H9 (cell line): ENCODE measurements at regions not wholly inside any gene's neighbourhood (a gene's known extent, or its start where the extent isn't known, plus 50 kb on each side); places are given as distances from the start of the nearest gene placed in this dataset.

Experiments used
- DNase-seq: peaks from one replicate; pipeline ENCODE4 v3.0.0-alpha.2; 2017
- H2AFZ ChIP-seq: one replicate; pipeline ENCODE4 v1.6.1; 2013; ENCODE audit warnings: mild to moderate bottlenecking, low read length, control low read depth, moderate library complexity
- H2AK5ac ChIP-seq: 2 replicates; pipeline ENCODE4 v1.6.1; 2013; ENCODE audit warnings: low read length, control low read depth, mixed read lengths; ENCODE audit not compliant: insufficient read length
- H2BK120ac ChIP-seq: one replicate; pipeline ENCODE4 v1.6.1; 2013; ENCODE audit warnings: low read depth, mild to moderate bottlenecking, low read length, control low read depth, inconsistent platforms; ENCODE audit not compliant: poor library complexity, severe bottlenecking
- H2BK12ac ChIP-seq: 2 replicates; pipeline ENCODE4 v1.6.1; 2013; ENCODE audit warnings: low read length, control low read depth, mixed read lengths, low read depth; ENCODE audit not compliant: insufficient read length
- H2BK15ac ChIP-seq: 2 replicates; pipeline ENCODE4 v1.6.1; 2013; ENCODE audit warnings: low read depth, low read length, control low read depth
- H2BK20ac ChIP-seq: one replicate; pipeline ENCODE4 v1.6.1; 2013; ENCODE audit warnings: low read depth, mild to moderate bottlenecking, low read length, control low read depth, inconsistent platforms; ENCODE audit not compliant: poor library complexity, severe bottlenecking
- H2BK5ac ChIP-seq: 2 replicates; pipeline ENCODE4 v1.6.1; 2013; ENCODE audit warnings: low read length, control low read depth, mixed read lengths; ENCODE audit not compliant: insufficient read length
- H3K14ac ChIP-seq: 2 replicates; pipeline ENCODE4 v1.6.1; 2013; ENCODE audit warnings: low read length, control low read depth; ENCODE audit not compliant: insufficient read depth
- H3K18ac ChIP-seq: 2 replicates; pipeline ENCODE4 v1.6.1; 2013; ENCODE audit warnings: low read depth, mild to moderate bottlenecking, mixed read lengths, low read length, control low read depth; ENCODE audit not compliant: insufficient read length
- H3K23ac ChIP-seq: 2 replicates; pipeline ENCODE4 v1.6.1; 2013; ENCODE audit warnings: low read length, control low read depth, mixed read lengths, low read depth; ENCODE audit not compliant: insufficient read length
- H3K23me2 ChIP-seq: 2 replicates; pipeline ENCODE4 v1.6.1; 2013; ENCODE audit warnings: low read depth, mild to moderate bottlenecking, mixed read lengths, low read length, control low read depth; ENCODE audit not compliant: insufficient read length, poor library complexity, severe bottlenecking
- H3K27ac ChIP-seq: 2 replicates; pipeline ENCODE4 v1.5.1; 2013; ENCODE audit warnings: low read length, control low read depth, mixed read lengths, low read depth; ENCODE audit not compliant: insufficient read length
- H3K27me3 ChIP-seq: 2 replicates; pipeline ENCODE4 v1.6.1; 2013; ENCODE audit warnings: low read length, control low read depth, inconsistent platforms; ENCODE audit not compliant: insufficient read depth
- H3K4ac ChIP-seq: 2 replicates; pipeline ENCODE4 v1.6.1; 2013; ENCODE audit warnings: low read depth, mild to moderate bottlenecking, control low read depth, inconsistent platforms, low read length, moderate library complexity
- H3K4me1 ChIP-seq: 2 replicates; pipeline ENCODE4 v1.6.1; 2013; ENCODE audit warnings: low read length, control low read depth, inconsistent platforms; ENCODE audit not compliant: insufficient read depth
- H3K4me2 ChIP-seq: 2 replicates; pipeline ENCODE4 v1.6.1; 2013; ENCODE audit warnings: low read length, control low read depth, mixed read lengths; ENCODE audit not compliant: insufficient read length, insufficient read depth
- H3K56ac ChIP-seq: 2 replicates; pipeline ENCODE4 v1.6.1; 2013; ENCODE audit warnings: low read depth, mild to moderate bottlenecking, mixed read lengths, low read length, control low read depth; ENCODE audit not compliant: insufficient read length
- H3K79me1 ChIP-seq: 2 replicates; pipeline ENCODE4 v1.6.1; 2013; ENCODE audit warnings: low read depth, mild to moderate bottlenecking, moderate library complexity, low read length, control low read depth, inconsistent platforms; ENCODE audit not compliant: insufficient read depth, poor library complexity, severe bottlenecking
- H3K79me2 ChIP-seq: 2 replicates; pipeline ENCODE4 v1.6.1; 2013; ENCODE audit warnings: low read length, control low read depth, inconsistent platforms; ENCODE audit not compliant: insufficient read depth
- H3K9ac ChIP-seq: 2 replicates; pipeline ENCODE4 v1.6.1; 2013; ENCODE audit warnings: low read length, control low read depth, mixed read lengths; ENCODE audit not compliant: insufficient read length; ENCODE audit errors: extremely low read depth
- H3K9me3 ChIP-seq: one replicate; pipeline ENCODE4 v1.6.1; 2013; ENCODE audit warnings: low read depth, low read length, inconsistent platforms; ENCODE audit not compliant: control insufficient read depth
- H3T11ph ChIP-seq: one replicate; pipeline ENCODE4 v1.6.1; 2013; ENCODE audit warnings: mild to moderate bottlenecking, low read length, control low read depth, inconsistent platforms
- H4K20me1 ChIP-seq: one replicate; pipeline ENCODE4 v1.6.1; 2013; ENCODE audit not compliant: control insufficient read depth, insufficient read length, insufficient read depth
- H4K5ac ChIP-seq: 2 replicates; pipeline ENCODE4 v1.6.1; 2013; ENCODE audit warnings: low read depth, mild to moderate bottlenecking, mixed read lengths, low read length, control low read depth; ENCODE audit not compliant: insufficient read length
- H4K8ac ChIP-seq: replicated peaks from 2 replicates; pipeline ENCODE4 v1.6.1; 2013; ENCODE audit warnings: low read length, control low read depth, mixed read lengths, low read depth; ENCODE audit not compliant: insufficient read length
- H4K91ac ChIP-seq: 2 replicates; pipeline ENCODE4 v1.6.1; 2013; ENCODE audit warnings: low read depth, mild to moderate bottlenecking, moderate library complexity, mixed read lengths, low read length, control low read depth; ENCODE audit not compliant: insufficient read length
- H3K27ac Mint-ChIP-seq, 3 experiments: 2 replicates in 2 of 3; 3 replicates in 1 of 3; pipeline ENCODE4 v1.8.0; 2020 to 2021; ENCODE audit warnings: mixed read lengths in 3 of 3, mild to moderate bottlenecking in 1 of 3, moderate library complexity in 1 of 3
- H3K27me3 Mint-ChIP-seq: 2 replicates; pipeline ENCODE4 v1.8.0; 2021; ENCODE audit warnings: low read depth, mild to moderate bottlenecking, moderate library complexity, mixed read lengths
- H3K36me3 Mint-ChIP-seq, 3 experiments: 2 replicates in 2 of 3; 3 replicates in 1 of 3; pipeline ENCODE4 v1.8.0; 2020 to 2021; ENCODE audit warnings: low read depth in 3 of 3, mixed read lengths in 3 of 3; ENCODE audit not compliant: insufficient read depth in 1 of 3
- H3K4me1 Mint-ChIP-seq, 2 experiments: 2 replicates each; pipeline ENCODE4 v1.8.0; 2020; ENCODE audit warnings: mixed read lengths in 2 of 2
- H3K4me3 Mint-ChIP-seq, 2 experiments: 2 replicates in 1 of 2; 3 replicates in 1 of 2; pipeline ENCODE4 v1.8.0; 2020 to 2021; ENCODE audit warnings: mild to moderate bottlenecking in 2 of 2, mixed read lengths in 2 of 2, moderate library complexity in 1 of 2
- H3K9me3 Mint-ChIP-seq, 2 experiments: 2 replicates in 1 of 2; 3 replicates in 1 of 2; pipeline ENCODE4 v1.8.0; 2020; ENCODE audit warnings: mild to moderate bottlenecking in 2 of 2, mixed read lengths in 2 of 2, moderate library complexity in 1 of 2
- CTCF ChIP-seq: fragments of 200-600 bp; sonication (generic); conservative IDR thresholded peaks from 3 replicates; pipeline ENCODE4 v1.8.0; 2021; ENCODE audit warnings: antibody characterized with exemption, mild to moderate bottlenecking
- WGBS: extraction: QIAGEN DNeasy Blood & Tissue Kit; methylation state at CpG from one replicate; pipeline ENCODE4 v1.1.7; 2013; ENCODE audit warnings: missing lambda C conversion rate, low lambda C conversion rate, mixed read lengths; ENCODE audit not compliant: insufficient read length; ENCODE audit errors: extremely low coverage; 5-methylcytosine and 5-hydroxymethylcytosine counted together

- H4K91ac ChIP-seq: no peak overlapping the region
Observed at GRCh38 chr12:118582863-118583262, 206.5 kb downstream of the SUDS3 start.

More at GRCh38 chr12:118582863-118583262, 206.5 kb downstream of the SUDS3 start:
- no peak overlapping the region for H2AFZ ChIP-seq
- Mint-ChIP-seq H3K36me3 (no peaks in the 10 kb centered on the region), H3K4me3 (no peak overlapping the region), H3K27ac (no peak overlapping the region), H3K9me3 (peaks cover 5 to 7% of the 10 kb centered on the region in 2 experiments; a peak in 3 of 5 replicates), H3K27me3 (peaks cover 1% of the 10 kb centered on the region; the same call in 1 of the 2 replicates), H3K4me1 (peaks cover 7 to 12% of the 10 kb centered on the region in 2 experiments)
- H3K9ac ChIP-seq: no peak overlapping the region
- no peak overlapping the region for H2BK12ac ChIP-seq
- no peak overlapping the region for H3K4ac ChIP-seq
- no peak overlapping the region for H4K8ac ChIP-seq
- no peak for DNase-seq
- no peak overlapping the region for H2AK5ac ChIP-seq
- H3K79me2 ChIP-seq: no peaks in the 10 kb centered on the region
- H3K56ac ChIP-seq: no peak overlapping the region
- no peak overlapping the region for H3K4me2 ChIP-seq
- H3K79me1 ChIP-seq: no peaks in the 10 kb centered on the region
- H4K20me1 ChIP-seq: no peaks in the 10 kb centered on the region
- no peaks in the 10 kb centered on the region for H3K27me3 ChIP-seq
- H3K23ac ChIP-seq: no peak overlapping the region
- no peak overlapping the region for H2BK120ac ChIP-seq
- TF ChIP-seq CTCF: no peak
- peaks cover 5% of the 10 kb centered on the region; the same call in 1 of the 2 replicates for H3K4me1 ChIP-seq
- no peak overlapping the region for H3K27ac ChIP-seq
- H4K5ac ChIP-seq: no peak overlapping the region
- no peak overlapping the region for H2BK15ac ChIP-seq
- no peak overlapping the region for H2BK5ac ChIP-seq
- H2BK20ac ChIP-seq: no peak overlapping the region
- H3K9me3 ChIP-seq: no peaks in the 10 kb centered on the region
- no peaks in the 10 kb centered on the region for H3K23me2 ChIP-seq
- no peak overlapping the region for H3K18ac ChIP-seq
- H3T11ph ChIP-seq: no peak overlapping the region
- WGBS: no CpG with 5 or more reads among the region's 4 CpGs
- no peak overlapping the region for H3K14ac ChIP-seq
